Suprapubic skin (tissue), 4 donors: ENCODE measurements at regions not wholly inside any gene's neighbourhood (a gene's known extent, or its start where the extent isn't known, plus 50 kb on each side); places are given as distances from the start of the nearest gene placed in this dataset.
A peak's percentile ranks its signal among the peaks of the same experiment; 100 is the strongest.
"Not testable (repeated sequence)": the region's sequence is repeated elsewhere in the genome, so short reads cannot be mapped to it uniquely, and the experiment has no call there.

Experiments used
- DNase-seq, 2 donors: peaks; one replicate each; pipeline ENCODE4 v3.0.0-alpha.2; 2019; ENCODE audit warnings: low spot score in 2 of 2
- H3K27ac ChIP-seq: fragments of 200-600 bp; sonication (generic); one replicate; pipeline ENCODE4 v1.5.1; 2019
- H3K27me3 ChIP-seq: fragments of 200-600 bp; sonication (generic); one replicate; pipeline ENCODE4 v1.5.1; 2019
- H3K36me3 ChIP-seq: fragments of 200-600 bp; sonication (generic); one replicate; pipeline ENCODE4 v1.5.1; 2019
- H3K4me1 ChIP-seq: fragments of 200-600 bp; sonication (generic); one replicate; pipeline ENCODE4 v1.5.1; 2019
- H3K4me3 ChIP-seq: fragments of 200-600 bp; sonication (generic); one replicate; pipeline ENCODE4 v1.5.1; 2019; ENCODE audit warnings: mild to moderate bottlenecking
- H3K9me3 ChIP-seq: fragments of 200-600 bp; sonication (generic); one replicate; pipeline ENCODE4 v1.5.1; 2019
- EP300 ChIP-seq: sonication (generic); formaldehyde crosslinking; IDR thresholded peaks from one replicate; pipeline ENCODE4 v1.6.1; 2017; ENCODE audit warnings: antibody characterized with exemption
- POLR2A ChIP-seq, 2 donors: fragments of 450-650 bp; IDR thresholded peaks; one replicate each; pipeline ENCODE4 v1.6.1; 2017; ENCODE audit warnings: antibody characterized with exemption in 2 of 2, mild to moderate bottlenecking in 2 of 2, moderate library complexity in 2 of 2
- POLR2AphosphoS5 ChIP-seq, 3 donors: sonication (generic); formaldehyde crosslinking; IDR thresholded peaks; one replicate each; pipeline ENCODE4 v1.6.1; 2017; ENCODE audit warnings: antibody characterized with exemption in 3 of 3
- WGBS: methylation state at CpG from one replicate; pipeline ENCODE4 v1.1.5; 2018; 5-methylcytosine and 5-hydroxymethylcytosine counted together
- TF ChIP-seq, protein P1 (sequence below), 2 donors: fragments of 200-600 bp in 1 of 2; fragments of 450-650 bp in 1 of 2; sonication (generic) in 1 of 2; IDR thresholded peaks; one replicate each; pipeline ENCODE4 v1.5.1; 2016 to 2019; ENCODE audit warnings: antibody characterized with exemption in 2 of 2, mild to moderate bottlenecking in 1 of 2, moderate library complexity in 1 of 2

- Histone ChIP-seq H3K4me1 (peaks cover 6% of the 10 kb centered on the region), H3K4me3 (no peak overlapping the region), H3K27me3 (no peaks in the 10 kb centered on the region), H3K27ac (no peak overlapping the region), H3K9me3 (no peaks in the 10 kb centered on the region), H3K36me3 (no peaks in the 10 kb centered on the region)
- no peak for DNase-seq
- 91% methylated on average over 15 of the region's 15 CpGs for WGBS
- TF ChIP-seq POLR2A (IDR thresholded peaks at IDR 0.05) = no peak
- TF ChIP-seq, protein P1, sequence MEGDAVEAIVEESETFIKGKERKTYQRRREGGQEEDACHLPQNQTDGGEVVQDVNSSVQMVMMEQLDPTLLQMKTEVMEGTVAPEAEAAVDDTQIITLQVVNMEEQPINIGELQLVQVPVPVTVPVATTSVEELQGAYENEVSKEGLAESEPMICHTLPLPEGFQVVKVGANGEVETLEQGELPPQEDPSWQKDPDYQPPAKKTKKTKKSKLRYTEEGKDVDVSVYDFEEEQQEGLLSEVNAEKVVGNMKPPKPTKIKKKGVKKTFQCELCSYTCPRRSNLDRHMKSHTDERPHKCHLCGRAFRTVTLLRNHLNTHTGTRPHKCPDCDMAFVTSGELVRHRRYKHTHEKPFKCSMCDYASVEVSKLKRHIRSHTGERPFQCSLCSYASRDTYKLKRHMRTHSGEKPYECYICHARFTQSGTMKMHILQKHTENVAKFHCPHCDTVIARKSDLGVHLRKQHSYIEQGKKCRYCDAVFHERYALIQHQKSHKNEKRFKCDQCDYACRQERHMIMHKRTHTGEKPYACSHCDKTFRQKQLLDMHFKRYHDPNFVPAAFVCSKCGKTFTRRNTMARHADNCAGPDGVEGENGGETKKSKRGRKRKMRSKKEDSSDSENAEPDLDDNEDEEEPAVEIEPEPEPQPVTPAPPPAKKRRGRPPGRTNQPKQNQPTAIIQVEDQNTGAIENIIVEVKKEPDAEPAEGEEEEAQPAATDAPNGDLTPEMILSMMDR (IDR thresholded peaks at IDR 0.05) = no peak
- no peak for TF ChIP-seq EP300
- no peak for TF ChIP-seq POLR2AphosphoS5 (IDR thresholded peaks at IDR 0.05)
Observed at GRCh38 chr4:42278709-42279324, 118.5 kb upstream of the SHISA3 start.

DNA sequence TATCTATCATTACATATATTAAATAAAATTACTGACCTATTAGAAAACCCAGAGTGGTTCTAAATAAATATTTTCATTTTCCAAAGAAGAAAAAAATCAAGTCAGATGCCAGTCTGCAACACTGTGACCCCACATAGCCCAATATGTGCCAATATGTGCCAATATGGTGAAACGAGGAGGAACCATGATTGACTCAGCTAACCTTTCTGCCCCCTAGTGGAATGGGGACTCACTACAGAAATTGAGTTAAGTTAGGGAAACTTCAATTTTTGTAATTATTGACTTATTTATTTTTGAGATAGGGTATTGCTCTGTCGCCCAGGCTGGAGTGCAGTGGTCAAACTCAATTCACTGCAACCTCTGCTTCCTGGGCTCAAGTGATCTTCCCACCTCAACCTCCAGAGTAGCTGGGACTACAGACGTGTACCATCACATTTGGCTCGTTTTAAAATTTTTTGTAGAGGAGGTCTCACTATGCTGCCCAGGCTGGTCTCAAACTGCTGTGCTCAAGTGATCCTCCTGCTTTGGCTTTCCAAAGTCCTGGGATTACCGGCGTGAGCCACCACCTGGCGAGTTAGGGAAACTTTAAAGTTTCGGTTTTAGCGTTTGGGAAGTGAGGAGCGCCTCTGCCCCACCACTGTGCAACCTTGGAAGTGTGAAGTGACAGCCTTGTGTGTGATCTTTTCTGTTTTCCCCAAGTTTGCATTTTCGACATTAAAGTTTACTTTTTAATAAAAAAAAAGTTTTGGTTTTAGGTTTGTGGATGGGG is 116.8 kb upstream of the SHISA3 start:
- no peaks in the 10 kb centered on the region for H3K36me3 ChIP-seq
- no peaks in the 10 kb centered on the region for H3K27me3 ChIP-seq
- no peak for DNase-seq
- peaks cover 6% of the 10 kb centered on the region for H3K4me1 ChIP-seq
- no peak for TF ChIP-seq EP300
- TF ChIP-seq, protein P1 (IDR thresholded peaks at IDR 0.05) = peak in 1 of 2 donors; percentile 34
- no peaks in the 10 kb centered on the region for H3K9me3 ChIP-seq
- no peak overlapping the region for H3K27ac ChIP-seq
- WGBS = 72% methylated on average over 11 of the region's 11 CpGs
- no peak overlapping the region for H3K4me3 ChIP-seq

- TF ChIP-seq, protein P1 (IDR thresholded peaks at IDR 0.05) = no peak
- TF ChIP-seq POLR2AphosphoS5 (IDR thresholded peaks at IDR 0.05) = no peak
- Histone ChIP-seq H3K4me1 (peaks cover 6% of the 10 kb centered on the region), H3K36me3 (no peaks in the 10 kb centered on the region), H3K27me3 (no peaks in the 10 kb centered on the region), H3K9me3 (no peaks in the 10 kb centered on the region), H3K4me3 (no peak overlapping the region), H3K27ac (no peak overlapping the region)
- no peak for DNase-seq
- 34% methylated on average over 8 of the region's 9 CpGs for WGBS
Observed at GRCh38 chr4:42281324-42282020, 115.8 kb upstream of the SHISA3 start.

GRCh38 chr4:42282081-42282901 is 115.0 kb upstream of the SHISA3 start:
- H3K4me1 ChIP-seq = peaks cover 6% of the 10 kb centered on the region
- no peaks in the 10 kb centered on the region for H3K9me3 ChIP-seq
- H3K36me3 ChIP-seq = no peaks in the 10 kb centered on the region
- H3K27ac ChIP-seq = no peak overlapping the region
- WGBS = 25% methylated on average over 12 of the region's 12 CpGs
- H3K4me3 ChIP-seq = no peak overlapping the region
- DNase-seq = no peak
- TF ChIP-seq EP300 = no peak
- TF ChIP-seq, protein P1 (IDR thresholded peaks at IDR 0.05) = peak; percentile 35 to 53
- H3K27me3 ChIP-seq = no peaks in the 10 kb centered on the region

DNA sequence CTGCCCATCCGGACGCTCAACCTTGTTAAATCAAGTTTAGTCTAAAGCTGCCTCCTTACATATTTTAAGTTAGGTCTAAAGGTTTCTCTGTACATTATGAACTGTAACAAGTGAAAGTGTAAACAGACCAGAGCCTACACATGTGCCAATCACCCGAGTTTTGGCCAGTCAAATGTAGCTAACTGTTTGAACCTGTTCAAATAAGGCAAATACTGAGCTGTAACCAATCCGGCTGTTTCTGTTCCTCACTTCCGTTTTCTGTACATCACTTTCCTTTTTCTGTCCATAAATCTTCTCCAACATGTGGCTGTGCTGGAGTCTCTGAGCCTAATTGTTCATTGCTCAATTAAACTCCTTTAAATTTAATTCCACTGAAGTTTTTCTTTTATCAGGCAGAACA is 113.3 kb upstream of the SHISA3 start:
- Histone ChIP-seq H3K27me3 (no peaks in the 10 kb centered on the region), H3K9me3 (no peaks in the 10 kb centered on the region), H3K4me3 (no peak overlapping the region), H3K36me3 (no peaks in the 10 kb centered on the region), H3K4me1 (peaks cover 6% of the 10 kb centered on the region), H3K27ac (no peak overlapping the region)
- TF ChIP-seq POLR2AphosphoS5 (IDR thresholded peaks at IDR 0.05) (no peak), EP300 (no peak), POLR2A (IDR thresholded peaks at IDR 0.05) (no peak)
- TF ChIP-seq, protein P1 (IDR thresholded peaks at IDR 0.05) = no peak
- WGBS = 74% methylated on average over 5 of the region's 5 CpGs
- no peak for DNase-seq

- H3K27ac ChIP-seq, H3K27me3 ChIP-seq, H3K36me3 ChIP-seq, DNase-seq, H3K9me3 ChIP-seq, H3K4me1 ChIP-seq, H3K4me3 ChIP-seq: not testable (repeated sequence)
- WGBS = 89% methylated on average over 4 of the region's 5 CpGs
Observed at GRCh38 chr4:42288876-42289275, 108.4 kb upstream of the SHISA3 start.

DNA sequence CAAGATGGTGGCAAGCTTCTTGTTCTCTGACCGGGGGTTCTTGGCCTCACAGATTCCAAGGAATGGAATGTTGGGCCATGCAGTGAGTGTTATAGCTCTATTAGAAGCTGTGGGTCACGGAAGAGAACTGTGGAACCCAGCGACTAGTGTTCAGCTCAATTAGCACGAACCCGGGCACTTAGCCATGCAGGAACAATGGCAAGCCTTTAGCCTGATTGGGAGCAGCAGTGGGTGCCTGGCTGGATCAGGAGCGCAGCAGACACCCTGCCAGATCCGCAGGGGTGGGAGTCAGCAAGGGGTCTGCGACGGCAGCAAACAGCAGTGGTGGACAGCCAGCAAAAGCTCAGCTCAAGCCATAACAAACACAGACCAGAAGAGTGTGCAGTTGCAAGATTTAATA is 105.1 kb upstream of the SHISA3 start:
- DNase-seq, H3K36me3 ChIP-seq, H3K9me3 ChIP-seq, H3K27ac ChIP-seq, H3K27me3 ChIP-seq, H3K4me3 ChIP-seq, H3K4me1 ChIP-seq: not testable (repeated sequence)
- WGBS = 91% methylated on average over 9 of the region's 9 CpGs
